ENCODE measurements at regions not wholly inside any gene's neighbourhood (a gene's known extent, or its start where the extent isn't known, plus 50 kb on each side); places are given as distances from the start of the nearest gene placed in this dataset.

- 73 to 88% methylated on average over 4 of the region's 4 CpGs for WGBS, 2 donors
- Histone ChIP-seq H3K36me3 (no peaks in the 10 kb centered on the region), H3K4me1 (no peaks in the 10 kb centered on the region), H3K4me3 (no peak overlapping the region), H3K27ac (no peak overlapping the region), H3K9me3 (peaks cover 0 to 2% (median 0%) of the 10 kb centered on the region in 4 donors), H3K27me3 (no peaks in the 10 kb centered on the region)
- DNase-seq: no peak
- intact Hi-C loops (cut with DNase I): no loop called here
- TF ChIP-seq EP300 (IDR thresholded peaks at IDR 0.05): no peak
- TF ChIP-seq POLR2AphosphoS5 (IDR thresholded peaks at IDR 0.05): no peak
- no peak for TF ChIP-seq CTCF (IDR thresholded peaks at IDR 0.05)
- TF ChIP-seq POLR2A (IDR thresholded peaks at IDR 0.05): no peak
Measured at GRCh38 chr12:61808856-61809255, 451.3 kb upstream of the USP15 start.

- Histone ChIP-seq H3K36me3 (no peaks in the 10 kb centered on the region), H3K4me1 (no peaks in the 10 kb centered on the region), H3K4me3 (no peak overlapping the region), H3K27ac (no peak overlapping the region), H3K27me3 (no peaks in the 10 kb centered on the region), H3K9me3 (peaks cover 0 to 2% (median 0%) of the 10 kb centered on the region in 4 donors)
- no peak for TF ChIP-seq EP300 (IDR thresholded peaks at IDR 0.05)
- no peak for TF ChIP-seq POLR2AphosphoS5 (IDR thresholded peaks at IDR 0.05)
- no peak for TF ChIP-seq CTCF (IDR thresholded peaks at IDR 0.05)
- no peak for TF ChIP-seq POLR2A (IDR thresholded peaks at IDR 0.05)
- 90 to 91% methylated on average over 1 of the region's 1 CpG for WGBS, 2 donors
- intact Hi-C loops (cut with DNase I): no loop called here
- no peak for DNase-seq
Measured at GRCh38 chr12:61810486-61810885, 449.7 kb upstream of the USP15 start.

- intact Hi-C loops (cut with DNase I): no loop called here
- Histone ChIP-seq H3K4me3 (no peak overlapping the region), H3K27ac (no peak overlapping the region), H3K4me1 (no peaks in the 10 kb centered on the region), H3K9me3 (no peaks in the 10 kb centered on the region), H3K36me3 (no peaks in the 10 kb centered on the region), H3K27me3 (no peaks in the 10 kb centered on the region)
- TF ChIP-seq EP300 (IDR thresholded peaks at IDR 0.05): no peak
- no peak for TF ChIP-seq CTCF (IDR thresholded peaks at IDR 0.05)
- DNase-seq: no peak
Measured at GRCh38 chr12:61821381-61821780, 438.8 kb upstream of the USP15 start.

- Histone ChIP-seq H3K27me3 (no peaks in the 10 kb centered on the region), H3K9me3 (no peaks in the 10 kb centered on the region), H3K4me1 (no peaks in the 10 kb centered on the region), H3K36me3 (no peaks in the 10 kb centered on the region), H3K4me3 (no peak overlapping the region), H3K27ac (no peak overlapping the region)
- no peak for TF ChIP-seq POLR2A (IDR thresholded peaks at IDR 0.05)
- no peak for TF ChIP-seq CTCF (IDR thresholded peaks at IDR 0.05)
- TF ChIP-seq EP300 (IDR thresholded peaks at IDR 0.05): no peak
- TF ChIP-seq POLR2AphosphoS5 (IDR thresholded peaks at IDR 0.05): no peak
- no peak for DNase-seq
- 50 to 70% methylated on average over 3 of the region's 3 CpGs for WGBS, 2 donors
- intact Hi-C loops (cut with DNase I): no loop called here
Measured at GRCh38 chr12:61823102-61823501, 437.1 kb upstream of the USP15 start.

- Histone ChIP-seq H3K27me3 (no peaks in the 10 kb centered on the region), H3K27ac (no peak overlapping the region), H3K4me1 (no peaks in the 10 kb centered on the region), H3K9me3 (no peaks in the 10 kb centered on the region), H3K36me3 (no peaks in the 10 kb centered on the region), H3K4me3 (no peak overlapping the region)
- no peak for DNase-seq
- intact Hi-C loops (cut with DNase I): no loop called here
- no peak for TF ChIP-seq EP300 (IDR thresholded peaks at IDR 0.05)
- TF ChIP-seq POLR2A (IDR thresholded peaks at IDR 0.05): no peak
- no peak for TF ChIP-seq CTCF (IDR thresholded peaks at IDR 0.05)
- no peak for TF ChIP-seq POLR2AphosphoS5 (IDR thresholded peaks at IDR 0.05)
- WGBS, 2 donors: 86% methylated on average over 5 of the region's 5 CpGs
Measured at GRCh38 chr12:61846765-61847164, 413.4 kb upstream of the USP15 start.

Measured in sigmoid colon (tissue), 6 donors.